ENCODE measurements at regions not wholly inside any gene's neighbourhood (a gene's known extent, or its start where the extent isn't known, plus 50 kb on each side); places are given as distances from the start of the nearest gene placed in this dataset.

GRCh38 chr1:200233393-200233792 lies 176.4 kb downstream of the ZNF281 start:
- H3K4me1 Mint-ChIP-seq (ENCODE audit: low read depth) = no peaks in the 10 kb centered on the region
- H3K36me3 Mint-ChIP-seq = no peaks in the 10 kb centered on the region
- H3K4me3 Mint-ChIP-seq = no peak overlapping the region
- H3K27ac Mint-ChIP-seq = no peak overlapping the region
- peaks cover 5% of the 10 kb centered on the region for H3K27me3 Mint-ChIP-seq
- no peaks in the 10 kb centered on the region for H3K9me3 Mint-ChIP-seq (ENCODE audit: low read depth)

GRCh38 chr1:200231787-200232231 lies 178.0 kb downstream of the ZNF281 start:
- peaks cover 3% of the 10 kb centered on the region for H3K27me3 Mint-ChIP-seq
- no peaks in the 10 kb centered on the region for H3K36me3 Mint-ChIP-seq
- H3K9me3 Mint-ChIP-seq (ENCODE audit: low read depth) = no peaks in the 10 kb centered on the region
- H3K27ac Mint-ChIP-seq = no peak overlapping the region
- no peak overlapping the region for H3K4me3 Mint-ChIP-seq
- peaks cover 2% of the 10 kb centered on the region for H3K4me1 Mint-ChIP-seq (ENCODE audit: low read depth)

- H3K27me3 Mint-ChIP-seq = no peaks in the 10 kb centered on the region
- no peak overlapping the region for H3K27ac Mint-ChIP-seq
- peaks cover 11% of the 10 kb centered on the region for H3K4me1 Mint-ChIP-seq (ENCODE audit: low read depth)
- no peaks in the 10 kb centered on the region for H3K36me3 Mint-ChIP-seq
- H3K4me3 Mint-ChIP-seq = no peak overlapping the region
- no peaks in the 10 kb centered on the region for H3K9me3 Mint-ChIP-seq (ENCODE audit: low read depth)
Measured at GRCh38 chr1:200230671-200231070, 179.2 kb downstream of the ZNF281 start.

DNA sequence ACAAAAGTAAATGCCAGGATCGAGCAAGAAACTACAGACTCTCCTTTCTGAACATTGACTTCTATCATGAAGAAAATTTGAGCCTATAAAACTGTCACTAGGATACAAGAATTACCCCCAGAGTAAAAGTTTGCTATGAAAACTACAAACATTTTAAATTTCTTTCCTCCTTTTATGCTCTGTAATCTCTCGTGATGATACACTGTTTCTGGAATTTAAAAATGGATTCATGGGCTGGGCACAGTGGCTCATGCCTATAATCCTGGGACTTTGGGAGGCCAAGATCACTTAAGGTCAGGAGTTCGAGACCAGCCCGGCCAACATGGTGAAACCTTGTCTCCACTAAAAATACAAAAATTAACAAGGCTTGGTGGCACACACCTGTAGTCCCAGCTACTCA lies 181.3 kb downstream of the ZNF281 start:
- Mint-ChIP-seq H3K4me1 (ENCODE audit: low read depth) (peaks cover 17% of the 10 kb centered on the region), H3K9me3 (ENCODE audit: low read depth) (no peaks in the 10 kb centered on the region), H3K27ac (no peak overlapping the region), H3K27me3 (no peaks in the 10 kb centered on the region), H3K36me3 (no peaks in the 10 kb centered on the region), H3K4me3 (no peak overlapping the region)

DNA sequence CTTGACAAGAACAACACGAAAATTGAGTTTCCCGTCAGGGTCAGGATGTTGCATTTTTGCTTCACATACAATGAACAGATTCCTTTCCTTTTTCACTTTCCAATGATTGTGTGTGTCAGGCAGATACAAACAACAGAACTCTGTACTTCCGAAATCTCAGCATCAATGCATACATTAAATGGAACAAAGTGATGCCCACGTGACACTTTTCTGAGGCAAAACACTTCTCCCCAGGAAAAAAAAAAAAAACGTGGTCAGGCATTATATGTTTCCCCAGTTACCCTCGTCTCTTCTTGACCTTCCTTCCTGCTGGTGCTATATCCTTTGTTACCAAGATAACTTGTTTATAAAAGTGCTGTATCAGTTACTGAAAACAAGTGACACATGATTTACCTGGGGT lies 181.8 kb downstream of the ZNF281 start:
- Mint-ChIP-seq H3K27ac (no peak overlapping the region), H3K4me3 (no peak overlapping the region), H3K27me3 (no peaks in the 10 kb centered on the region), H3K36me3 (no peaks in the 10 kb centered on the region), H3K4me1 (ENCODE audit: low read depth) (peaks cover 17% of the 10 kb centered on the region), H3K9me3 (ENCODE audit: low read depth) (no peaks in the 10 kb centered on the region)

All from activated naive CD8-positive, alpha-beta T cell (primary cell).